Trophoblast cell (in vitro differentiated cells and primary cell): ENCODE measurements at regions not wholly inside any gene's neighbourhood (a gene's known extent, or its start where the extent isn't known, plus 50 kb on each side); places are given as distances from the start of the nearest gene placed in this dataset.

Experiments used
- DNase-seq, 2 donors: peaks; one replicate each; pipeline ENCODE4 v3.0.0-alpha.2; 2016
- H2AFZ ChIP-seq: 2 replicates; pipeline ENCODE4 v1.6.1; 2013; ENCODE audit warnings: low read length, moderate library complexity, mild to moderate bottlenecking; ENCODE audit not compliant: insufficient read depth, poor library complexity
- H2AK5ac ChIP-seq: 2 replicates; pipeline ENCODE4 v1.6.1; 2013; ENCODE audit warnings: mild to moderate bottlenecking, low read length
- H2BK120ac ChIP-seq: 2 replicates; pipeline ENCODE4 v1.6.1; 2013; ENCODE audit warnings: low read length, mild to moderate bottlenecking, moderate library complexity; ENCODE audit not compliant: insufficient read depth, poor library complexity
- H2BK12ac ChIP-seq: 2 replicates; pipeline ENCODE4 v1.6.1; 2013; ENCODE audit warnings: mild to moderate bottlenecking, low read length, moderate library complexity
- H2BK5ac ChIP-seq: 2 replicates; pipeline ENCODE4 v1.6.1; 2013; ENCODE audit warnings: low read length, low read depth, moderate library complexity, mild to moderate bottlenecking; ENCODE audit not compliant: poor library complexity
- H3K14ac ChIP-seq: 2 replicates; pipeline ENCODE4 v1.6.1; 2013; ENCODE audit warnings: mild to moderate bottlenecking, low read length
- H3K18ac ChIP-seq: 2 replicates; pipeline ENCODE4 v1.6.1; 2013; ENCODE audit warnings: mild to moderate bottlenecking, low read length
- H3K23ac ChIP-seq: 2 replicates; pipeline ENCODE4 v1.6.1; 2013; ENCODE audit warnings: low read length
- H3K27ac ChIP-seq: 2 replicates; pipeline ENCODE4 v1.5.1; 2013; ENCODE audit warnings: low read depth, mild to moderate bottlenecking, inconsistent platforms, low read length, moderate library complexity
- H3K27me3 ChIP-seq: 2 replicates; pipeline ENCODE4 v1.6.1; 2013; ENCODE audit warnings: inconsistent platforms, mild to moderate bottlenecking, low read length, moderate library complexity; ENCODE audit not compliant: insufficient read depth
- H3K36me3 ChIP-seq, 2 experiments: 1 replicate in 1 of 2; 2 replicates in 1 of 2; pipeline ENCODE4 v1.6.1; 2013; ENCODE audit warnings: low read length in 2 of 2, mild to moderate bottlenecking in 2 of 2, moderate library complexity in 1 of 2; ENCODE audit not compliant: insufficient read depth in 2 of 2, control insufficient read depth in 1 of 2
- H3K4ac ChIP-seq: 2 replicates; pipeline ENCODE4 v1.6.1; 2013; ENCODE audit warnings: low read depth, mild to moderate bottlenecking, low read length, moderate library complexity
- H3K4me1 ChIP-seq, 2 experiments: 1 replicate in 1 of 2; 2 replicates in 1 of 2; pipeline ENCODE4 v1.6.1; 2013; ENCODE audit warnings: low read length in 2 of 2, mild to moderate bottlenecking in 2 of 2, moderate library complexity in 1 of 2; ENCODE audit not compliant: insufficient read depth in 2 of 2, control insufficient read depth in 1 of 2
- H3K4me2 ChIP-seq: 2 replicates; pipeline ENCODE4 v1.6.1; 2013; ENCODE audit warnings: inconsistent platforms, mild to moderate bottlenecking, low read length, moderate library complexity
- H3K4me3 ChIP-seq: 2 replicates; pipeline ENCODE4 v1.5.1; 2013; ENCODE audit warnings: mild to moderate bottlenecking, low read depth, low read length, inconsistent platforms
- H3K79me1 ChIP-seq: one replicate; pipeline ENCODE4 v1.6.1; 2013; ENCODE audit warnings: low read length
- H3K79me2 ChIP-seq: 2 replicates; pipeline ENCODE4 v1.6.1; 2013; ENCODE audit warnings: low read length, mild to moderate bottlenecking; ENCODE audit not compliant: control insufficient read depth, insufficient read depth, poor library complexity
- H3K9ac ChIP-seq: 2 replicates; pipeline ENCODE4 v1.6.1; 2013; ENCODE audit warnings: mild to moderate bottlenecking, low read length
- H3K9me3 ChIP-seq: 2 replicates; pipeline ENCODE4 v1.6.1; 2013; ENCODE audit warnings: low read depth, mild to moderate bottlenecking, control low read depth, inconsistent platforms, low read length; ENCODE audit not compliant: insufficient read depth
- H4K12ac ChIP-seq: 2 replicates; pipeline ENCODE4 v1.6.1; 2013; ENCODE audit warnings: low read depth, mild to moderate bottlenecking, low read length, moderate library complexity
- H4K8ac ChIP-seq: 2 replicates; pipeline ENCODE4 v1.6.1; 2013; ENCODE audit warnings: low read depth, mild to moderate bottlenecking, low read length, moderate library complexity
- H4K91ac ChIP-seq: one replicate; pipeline ENCODE4 v1.6.1; 2013; ENCODE audit warnings: low read depth, mild to moderate bottlenecking, low read length, moderate library complexity
- WGBS: extraction: QIAGEN DNeasy Blood & Tissue Kit; methylation state at CpG from one replicate; pipeline ENCODE4 v1.1.7; 2013; ENCODE audit warnings: missing lambda C conversion rate; ENCODE audit not compliant: insufficient read length, insufficient coverage; ENCODE audit errors: extremely low coverage; 5-methylcytosine and 5-hydroxymethylcytosine counted together

GRCh38 chr2:180625006-180625844, 355.2 kb upstream of the UBE2E3 start:
- no peak overlapping the region for H3K9ac ChIP-seq
- H4K8ac ChIP-seq, result no peak overlapping the region
- H3K79me1 ChIP-seq, result no peaks in the 10 kb centered on the region
- no peak overlapping the region for H3K4me2 ChIP-seq
- H3K23ac ChIP-seq, result peak overlapping the region; percentile 33
- H2BK12ac ChIP-seq, result no peak overlapping the region
- no peak overlapping the region for H3K27ac ChIP-seq
- H3K4me3 ChIP-seq, result no peak overlapping the region
- H2AFZ ChIP-seq, result no peak overlapping the region
- no peak overlapping the region for H4K12ac ChIP-seq
- no peaks in the 10 kb centered on the region for H3K27me3 ChIP-seq
- H3K79me2 ChIP-seq, result no peaks in the 10 kb centered on the region
- no peak for DNase-seq
- H2BK5ac ChIP-seq, result no peak overlapping the region
- no peak overlapping the region for H3K4ac ChIP-seq
- no peak overlapping the region for H2BK120ac ChIP-seq
- WGBS, result no CpG with 5 or more reads among the region's 4 CpGs
- no peaks in the 10 kb centered on the region for H3K36me3 ChIP-seq
- H4K91ac ChIP-seq, result no peak overlapping the region
- no peaks in the 10 kb centered on the region for H3K9me3 ChIP-seq
- H3K14ac ChIP-seq, result no peak overlapping the region
- no peak overlapping the region for H3K18ac ChIP-seq
- no peaks in the 10 kb centered on the region for H3K4me1 ChIP-seq
- no peak overlapping the region for H2AK5ac ChIP-seq

GRCh38 chr2:180621941-180622918, 358.2 kb upstream of the UBE2E3 start:
- WGBS, result no CpG with 5 or more reads among the region's 3 CpGs

GRCh38 chr2:180621366-180621765, 359.0 kb upstream of the UBE2E3 start:
- Histone ChIP-seq H2AFZ (no peak overlapping the region), H4K8ac (no peak overlapping the region), H3K14ac (no peak overlapping the region), H3K79me1 (no peaks in the 10 kb centered on the region), H3K79me2 (no peaks in the 10 kb centered on the region), H3K4me3 (no peak overlapping the region), H3K9me3 (no peaks in the 10 kb centered on the region), H3K9ac (no peak overlapping the region), H2BK12ac (no peak overlapping the region), H2BK120ac (no peak overlapping the region), H3K36me3 (no peaks in the 10 kb centered on the region), H3K27me3 (no peaks in the 10 kb centered on the region), H3K4ac (no peak overlapping the region), H4K12ac (no peak overlapping the region), H3K23ac (no peak overlapping the region), H3K27ac (no peak overlapping the region), H3K4me2 (no peak overlapping the region), H2BK5ac (no peak overlapping the region), H3K4me1 (no peaks in the 10 kb centered on the region), H3K18ac (no peak overlapping the region), H2AK5ac (no peak overlapping the region), H4K91ac (no peak overlapping the region)
- no peak for DNase-seq

More at GRCh38 chr2:180621941-180622918, 358.2 kb upstream of the UBE2E3 start:
- Histone ChIP-seq H3K27me3 (no peaks in the 10 kb centered on the region), H4K12ac (no peak overlapping the region), H3K27ac (no peak overlapping the region), H3K4me1 (no peaks in the 10 kb centered on the region), H3K9ac (no peak overlapping the region), H3K36me3 (no peaks in the 10 kb centered on the region), H3K14ac (no peak overlapping the region), H4K91ac (no peak overlapping the region), H3K79me1 (no peaks in the 10 kb centered on the region), H2AK5ac (no peak overlapping the region), H4K8ac (no peak overlapping the region), H3K4ac (no peak overlapping the region), H3K18ac (no peak overlapping the region), H2AFZ (no peak overlapping the region), H3K4me2 (no peak overlapping the region), H2BK120ac (no peak overlapping the region), H2BK12ac (no peak overlapping the region), H3K79me2 (no peaks in the 10 kb centered on the region), H3K9me3 (no peaks in the 10 kb centered on the region), H3K23ac (no peak overlapping the region), H2BK5ac (no peak overlapping the region), H3K4me3 (no peak overlapping the region)
- no peak for DNase-seq

GRCh38 chr2:180618570-180618969, 361.8 kb upstream of the UBE2E3 start:
- Histone ChIP-seq H3K4ac (no peak overlapping the region), H3K18ac (no peak overlapping the region)

More at GRCh38 chr2:180618570-180618969, 361.8 kb upstream of the UBE2E3 start:
- WGBS, result no CpG with 5 or more reads among the region's 5 CpGs
- H3K4me3 ChIP-seq, result no peak overlapping the region
- no peaks in the 10 kb centered on the region for H3K9me3 ChIP-seq
- no peak overlapping the region for H3K4me2 ChIP-seq
- H2AK5ac ChIP-seq, result no peak overlapping the region
- no peak overlapping the region for H2AFZ ChIP-seq
- H2BK12ac ChIP-seq, result no peak overlapping the region
- H2BK5ac ChIP-seq, result no peak overlapping the region
- no peak overlapping the region for H2BK120ac ChIP-seq
- H4K12ac ChIP-seq, result no peak overlapping the region
- H3K27me3 ChIP-seq, result no peaks in the 10 kb centered on the region
- H3K79me2 ChIP-seq, result no peaks in the 10 kb centered on the region
- no peak overlapping the region for H3K9ac ChIP-seq
- no peaks in the 10 kb centered on the region for H3K79me1 ChIP-seq
- no peaks in the 10 kb centered on the region for H3K36me3 ChIP-seq
- no peak overlapping the region for H3K23ac ChIP-seq
- H3K14ac ChIP-seq, result no peak overlapping the region
- no peak overlapping the region for H4K8ac ChIP-seq
- no peaks in the 10 kb centered on the region for H3K4me1 ChIP-seq
- H3K27ac ChIP-seq, result no peak overlapping the region
- no peak for DNase-seq
- no peak overlapping the region for H4K91ac ChIP-seq
